Fibroblast of peridontal ligament (primary cell): ENCODE measurements at regions not wholly inside any gene's neighbourhood (a gene's known extent, or its start where the extent isn't known, plus 50 kb on each side); places are given as distances from the start of the nearest gene placed in this dataset.
"Not testable (repeated sequence)": the region's sequence is repeated elsewhere in the genome, so short reads cannot be mapped to it uniquely, and the experiment has no call there.

Experiments used
- DNase-seq: peaks from one replicate; pipeline ENCODE4 v3.0.0-alpha.2; 2010; ENCODE audit errors: extremely low read depth

- no peak for DNase-seq
Measured at GRCh38 chr9:129457325-129457779, 163.5 kb downstream of the C9orf50 start.

- DNase-seq: no peak
Measured at GRCh38 chr9:129456549-129457324, 164.2 kb downstream of the C9orf50 start.

- no peak for DNase-seq
Measured at GRCh38 chr9:129455151-129455995, 165.5 kb downstream of the C9orf50 start.

- DNase-seq: no peak
Measured at GRCh38 chr9:129454467-129455067, 166.3 kb downstream of the C9orf50 start.

DNA sequence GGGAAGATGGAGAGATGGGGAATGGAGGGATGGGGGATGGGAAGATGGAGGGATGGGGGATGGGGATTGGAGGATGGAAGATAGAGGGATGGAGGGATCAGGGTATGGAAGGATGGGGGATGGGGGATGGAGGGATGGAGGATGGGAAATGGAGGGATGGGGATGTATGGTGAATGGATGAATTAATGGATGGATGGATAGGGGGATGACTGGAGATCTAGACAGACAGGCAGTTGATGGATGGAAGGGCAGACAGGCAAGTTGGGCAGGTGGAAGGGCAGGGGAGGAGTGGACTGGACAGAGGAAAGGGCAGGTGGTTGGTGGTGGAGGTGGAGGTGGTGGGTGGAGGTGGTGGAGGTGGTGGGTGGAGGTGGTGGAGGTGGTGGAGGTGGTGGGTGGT is 167.2 kb downstream of the C9orf50 start:
- no peak for DNase-seq

DNA sequence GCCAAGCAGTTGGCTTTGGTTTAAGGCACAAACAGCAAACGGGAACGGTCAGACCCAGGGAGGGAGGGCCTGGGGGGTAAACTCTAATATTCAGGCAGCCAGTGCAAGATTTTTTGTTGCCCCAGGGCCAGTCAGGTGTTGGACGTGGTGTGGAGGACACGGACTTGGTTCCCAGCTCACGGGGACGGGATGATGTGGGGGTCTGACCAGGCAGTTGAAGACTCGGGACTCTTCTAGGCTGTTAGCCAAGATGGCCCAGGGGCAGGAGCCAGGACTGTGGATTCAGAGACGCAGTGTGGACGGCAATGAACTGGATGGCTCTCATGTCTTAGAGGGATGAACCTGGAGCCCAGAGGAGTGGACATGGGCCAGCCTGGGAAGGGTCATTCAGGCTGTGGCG is 169.2 kb downstream of the C9orf50 start:
- DNase-seq: no peak

GRCh38 chr9:129451089-129451656 is 169.7 kb downstream of the C9orf50 start:
- no peak for DNase-seq

DNA sequence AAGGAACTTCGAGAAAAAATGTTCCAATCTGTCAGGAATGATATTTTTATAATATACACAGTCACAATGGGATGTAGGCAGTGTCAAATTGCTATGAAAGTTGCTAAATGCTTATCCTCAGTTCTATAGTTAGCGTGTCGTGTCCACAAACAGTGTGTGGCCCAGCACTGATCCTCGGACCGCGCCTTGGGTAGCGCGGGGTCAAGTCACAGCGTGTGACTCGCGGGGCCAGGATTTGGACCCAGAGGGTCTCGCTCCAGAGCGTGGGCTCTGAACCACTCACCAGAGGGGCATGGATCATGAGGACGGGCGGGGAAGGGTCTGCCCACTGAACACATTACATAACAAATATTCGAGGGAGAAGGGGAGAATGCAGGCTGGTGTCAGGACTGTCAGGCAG is 171.8 kb downstream of the C9orf50 start:
- DNase-seq: no peak

DNA sequence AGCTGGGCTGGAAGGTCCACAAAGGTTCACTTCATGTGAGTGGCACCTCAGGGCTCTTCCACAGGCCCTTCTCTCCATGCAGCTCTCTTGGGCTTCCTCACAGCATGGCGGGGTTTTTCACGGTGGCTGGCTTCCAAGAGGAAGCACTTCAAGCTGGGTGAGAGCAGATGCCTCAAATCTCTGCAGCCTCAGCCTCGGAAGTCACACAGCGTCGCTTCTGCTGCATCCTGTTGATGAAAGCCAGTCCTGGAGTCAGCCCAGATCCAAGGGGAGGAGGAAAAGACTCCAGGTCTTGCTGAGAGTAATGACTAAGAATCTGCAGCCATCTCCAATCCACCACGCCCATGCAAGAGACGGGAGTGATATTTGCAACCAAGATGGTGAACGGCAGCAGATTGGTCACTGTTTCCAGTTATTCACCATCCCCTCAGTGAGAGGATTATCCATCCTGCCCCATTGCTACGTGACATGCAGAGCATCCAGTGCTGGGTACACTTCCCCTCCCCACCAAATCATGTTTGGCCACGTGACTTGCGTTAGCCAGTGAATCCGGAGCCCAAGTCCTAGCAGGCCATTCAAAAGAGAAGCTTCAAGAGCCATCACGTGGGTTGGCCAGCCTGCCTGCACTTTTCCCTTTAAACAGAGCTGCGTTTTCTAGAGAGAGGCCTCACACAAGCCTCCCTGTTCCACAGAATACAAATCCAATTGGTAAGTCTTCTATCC is 173.9 kb downstream of the C9orf50 start:
- no peak for DNase-seq

DNA sequence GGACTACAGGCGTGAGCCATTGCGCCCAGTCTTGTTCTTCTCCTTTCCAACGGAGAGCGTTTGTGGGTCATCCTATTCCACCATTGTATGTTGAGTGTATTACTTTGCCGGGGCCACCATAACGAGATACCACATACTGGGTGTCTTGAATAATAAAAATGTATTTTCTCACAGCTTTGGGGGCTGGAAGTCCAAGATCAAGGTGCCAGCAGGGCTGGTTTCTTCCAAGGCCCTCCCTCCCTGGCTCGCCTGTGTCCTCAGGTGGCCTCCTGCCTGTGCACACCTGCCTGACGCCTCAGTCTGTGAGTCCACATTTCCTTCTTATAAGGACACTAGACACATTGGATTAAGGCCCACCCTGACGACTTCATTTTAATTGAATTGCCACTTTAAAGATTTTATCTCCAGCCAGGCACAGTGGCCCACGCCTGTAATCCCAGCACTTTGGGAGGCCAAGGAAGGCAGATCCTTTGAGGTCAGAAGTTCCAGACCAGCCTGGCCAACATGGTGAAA is 175.1 kb downstream of the C9orf50 start:
- DNase-seq: no peak

DNA sequence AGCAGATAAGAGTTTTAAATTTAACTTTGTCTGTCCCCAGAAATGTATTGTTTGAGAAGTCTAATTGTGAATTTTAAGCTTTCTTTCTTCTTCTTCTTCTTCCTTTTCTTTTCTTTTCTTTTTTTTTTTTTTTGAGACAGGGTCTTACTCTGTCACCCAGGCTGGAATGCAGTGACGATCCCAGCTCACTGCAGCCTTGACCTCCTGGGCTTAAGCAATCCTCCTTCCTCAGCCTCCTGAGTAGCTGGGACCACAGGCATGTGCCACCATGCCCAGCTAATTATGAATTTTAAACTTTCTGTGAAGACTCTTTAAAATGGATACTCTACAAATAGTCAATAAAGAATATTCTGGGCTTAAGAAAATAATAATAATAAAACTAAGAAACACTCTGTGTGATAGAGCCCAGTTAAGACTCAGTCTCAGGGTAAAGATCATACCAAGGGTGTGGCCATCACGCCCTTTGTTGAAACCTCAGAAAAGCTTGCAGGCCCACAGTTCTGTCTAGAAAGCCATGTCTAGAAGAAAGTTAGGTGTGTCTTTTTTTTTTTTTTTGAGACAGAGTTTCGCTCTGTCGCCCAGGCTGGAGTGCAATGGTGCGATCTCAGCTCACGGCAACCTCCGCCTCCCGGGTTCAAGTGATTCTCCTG is 177.3 kb downstream of the C9orf50 start:
- not testable (repeated sequence) for DNase-seq

- DNase-seq: no peak
Measured at GRCh38 chr9:129442803-129443511, 177.9 kb downstream of the C9orf50 start.

- no peak for DNase-seq
Measured at GRCh38 chr9:129441852-129442251, 179.0 kb downstream of the C9orf50 start.

GRCh38 chr9:129440435-129441186 is 180.3 kb downstream of the C9orf50 start:
- DNase-seq: no peak

GRCh38 chr9:129439242-129439641 is 181.7 kb downstream of the C9orf50 start:
- no peak for DNase-seq

GRCh38 chr9:129437626-129438323 is 183.1 kb downstream of the C9orf50 start:
- DNase-seq: no peak

- peak; percentile 50 for DNase-seq
Measured at GRCh38 chr9:129436751-129437625, 183.9 kb downstream of the C9orf50 start.
